K562 (cell line): ENCODE measurements at regions not wholly inside any gene's neighbourhood (a gene's known extent, or its start where the extent isn't known, plus 50 kb on each side); places are given as distances from the start of the nearest gene placed in this dataset.

ENCODE experiments used
- ATAC-seq: fragments of 200-7000 bp; cut with Tn5 transposase; 3 replicates; pipeline ENCODE4 v1.9.1; 2020; ENCODE audit warnings: moderate library complexity
- BruUV-seq: library from RNA; stranded (reverse); fragments of 400-500 nt; replicated peaks from 2 replicates; lab custom pipeline; 2021; lab: Mats Ljungman, UMichigan
- CTCF ChIA-PET: fragments of 300-600 bp; formaldehyde crosslinking; extraction: SDS; loops from one replicate; lab custom pipeline; 2021; ENCODE audit warnings: low intra/inter-chr PET ratio; lab: Yijun Ruan, JAX
- POLR2A ChIA-PET: fragments of 300-600, 350-650 bp; sonication (Branson Sonifier 250); formaldehyde crosslinking; extraction: SDS; loops from one replicate; lab custom pipeline; 2021; ENCODE audit warnings: antibody characterized with exemption, inconsistent platforms; lab: Yijun Ruan, JAX
- DNase-seq, 4 experiments: peaks; one replicate each; pipeline versions ENCODE4 v3.0.0 to v3.0.0-alpha.2; 2011 to 2018; ENCODE audit warnings: low spot score in 3 of 4, mixed read lengths in 3 of 4; ENCODE audit errors: extremely low read depth in 1 of 4
- FAIRE-seq: peaks from 2 replicates; lab custom pipeline; 2011; peaks lifted over from hg19 to GRCh38; lab: Jason Lieb, UNC
- H2AFZ ChIP-seq: 2 replicates; pipeline ENCODE4 v1.6.0; 2011; ENCODE audit warnings: low read depth, low read length, control low read depth, inconsistent platforms
- H3K27ac ChIP-seq: fragments of 200-600 bp; 3 replicates; pipeline ENCODE4 v1.8.0; 2011; ENCODE audit warnings: low read depth, mild to moderate bottlenecking, control low read depth, inconsistent platforms, low read length, moderate library complexity, mixed read lengths; ENCODE audit errors: extremely low read depth
- H3K27me3 ChIP-seq, 2 experiments: fragments of 300-600 bp in 1 of 2; 2 replicates in 1 of 2; 3 replicates in 1 of 2; pipeline versions ENCODE4 v1.6.0 to v1.8.0; 2011; ENCODE audit warnings: inconsistent platforms in 2 of 2, low read length in 2 of 2, mild to moderate bottlenecking in 1 of 2, mixed read lengths in 1 of 2, moderate library complexity in 1 of 2; ENCODE audit not compliant: control insufficient read depth in 2 of 2, insufficient read depth in 2 of 2
- H3K36me3 ChIP-seq: fragments of 300-600 bp; 3 replicates; pipeline ENCODE4 v1.8.0; 2011; ENCODE audit warnings: mild to moderate bottlenecking, low read length, inconsistent platforms; ENCODE audit not compliant: control insufficient read depth, insufficient read depth
- H3K4me1 ChIP-seq, 2 experiments: fragments of 200-600 bp in 1 of 2; replicated peaks in 1 of 2; 2 replicates in 1 of 2; 3 replicates in 1 of 2; pipeline versions ENCODE4 v1.5.1 to v1.8.0; 2011; ENCODE audit warnings: inconsistent platforms in 2 of 2, low read length in 2 of 2, mild to moderate bottlenecking in 1 of 2, mixed read lengths in 1 of 2, moderate library complexity in 1 of 2; ENCODE audit not compliant: control insufficient read depth in 2 of 2, insufficient read depth in 2 of 2
- H3K4me2 ChIP-seq: 2 replicates; pipeline ENCODE4 v1.6.1; 2011; ENCODE audit warnings: low read length, control low read depth, inconsistent platforms, mixed read lengths; ENCODE audit not compliant: insufficient read depth
- H3K4me3 ChIP-seq: fragments of 200-600 bp; sonication (generic), shearing (Covaris generic); 2 replicates; pipeline ENCODE4 v1.5.1; 2016; ENCODE audit warnings: control low read depth, inconsistent platforms
- H3K79me2 ChIP-seq: fragments of 200-600 bp; 3 replicates; pipeline ENCODE4 v1.8.0; 2011; ENCODE audit warnings: low read length, inconsistent platforms; ENCODE audit not compliant: control insufficient read depth, insufficient read depth
- H3K9ac ChIP-seq, 2 experiments: 2 replicates each; pipeline versions ENCODE4 v1.6.0 to v1.6.1; 2011; ENCODE audit warnings: low read depth in 2 of 2, low read length in 2 of 2, control low read depth in 1 of 2, inconsistent platforms in 1 of 2, mild to moderate bottlenecking in 1 of 2, mixed read lengths in 1 of 2; ENCODE audit not compliant: insufficient read depth in 1 of 2
- H3K9me1 ChIP-seq: one replicate; pipeline ENCODE4 v1.6.0; 2011; ENCODE audit warnings: inconsistent platforms, mild to moderate bottlenecking, low read length, moderate library complexity; ENCODE audit not compliant: control insufficient read depth, insufficient read depth
- H3K9me3 ChIP-seq: replicated peaks from 2 replicates; pipeline ENCODE4 v1.5.1; 2011; ENCODE audit warnings: low read depth, low read length, inconsistent platforms; ENCODE audit not compliant: control insufficient read depth, insufficient read depth
- H4K20me1 ChIP-seq: replicated peaks from 2 replicates; pipeline ENCODE4 v1.6.1; 2011; ENCODE audit warnings: low read length, inconsistent platforms, mixed read lengths; ENCODE audit not compliant: control insufficient read depth, insufficient read depth
- RERE ChIP-seq: sonication (generic); formaldehyde crosslinking; IDR thresholded peaks from 2 replicates; pipeline ENCODE4 v1.8.0; 2023; ENCODE audit warnings: missing genetic modification reagents, mild to moderate bottlenecking, borderline replicate concordance
- YY1 ChIP-seq, 3 experiments: IDR thresholded peaks; 2 replicates each; pipeline ENCODE4 v1.6.1; 2011; ENCODE audit warnings: low read length in 2 of 3, mild to moderate bottlenecking in 2 of 3, moderate library complexity in 2 of 3, borderline replicate concordance in 1 of 3, control low read depth in 1 of 3, low read depth in 1 of 3; ENCODE audit not compliant: insufficient read depth in 3 of 3, insufficient replicate concordance in 2 of 3, control insufficient read depth in 1 of 3, insufficient read length in 1 of 3; ENCODE audit errors: extremely low read depth in 1 of 3
- ZBTB2 ChIP-seq: fragments of 450-650 bp; IDR thresholded peaks from 2 replicates; pipeline ENCODE4 v1.6.1; 2016; ENCODE audit warnings: antibody characterized with exemption
- WGBS: fragments of 100-300 bp; shearing (Covaris generic); methylation state at CpG from one replicate; pipeline ENCODE4 v1.1.6; 2016; ENCODE audit warnings: low coverage, mixed read lengths; ENCODE audit not compliant: insufficient coverage; ENCODE audit errors: missing lambda C conversion rate; 5-methylcytosine and 5-hydroxymethylcytosine counted together
- in situ Hi-C: fragments of 300-500 bp; cut with MboI; formaldehyde crosslinking; loops from 4 replicates; pipeline ENCODE4 v1.15.0; 2018; ENCODE audit warnings: inconsistent platforms, mixed read lengths
- intact Hi-C: fragments of 100-400 bp; cut with micrococcal nuclease; formaldehyde crosslinking; loops from 2 replicates; pipeline ENCODE4 v1.14.2; 2022

GRCh38 chr5:116881921-116882531 lies 307.4 kb upstream of the SEMA6A start:
- in situ Hi-C loops: no loop called here
- FAIRE-seq: no peak
- Histone ChIP-seq H3K79me2 (no peaks in the 10 kb centered on the region), H3K9ac (no peak overlapping the region), H3K4me1 (no peaks in the 10 kb centered on the region), H3K36me3 (no peaks in the 10 kb centered on the region), H3K9me1 (no peaks in the 10 kb centered on the region), H2AFZ (no peak overlapping the region), H3K9me3 (no peaks in the 10 kb centered on the region), H3K4me3 (no peak overlapping the region), H3K27ac (no peak overlapping the region), H3K27me3 (no peaks in the 10 kb centered on the region), H4K20me1 (no peaks in the 10 kb centered on the region), H3K4me2 (no peak overlapping the region)
- no peak for ATAC-seq
- DNase-seq: no peak
- TF ChIP-seq RERE (no peak), ZBTB2 (no peak), YY1 (IDR thresholded peaks at IDR 0.05; ENCODE audit: borderline replicate concordance in 1 of 3, control insufficient read depth in 1 of 3, extremely low read depth in 1 of 3, insufficient read depth in 3 of 3, insufficient read length in 1 of 3, insufficient replicate concordance in 2 of 3, low read depth in 1 of 3, low read length in 2 of 3) (no peak)
- 0% methylated on average over 3 of the region's 3 CpGs for WGBS
- BruUV-seq: no TSS peak
- ChIA-PET CTCF (no interaction called here), POLR2A (no interaction called here)
- intact Hi-C loops: no loop called here
